ENCODE measurements at regions not wholly inside any gene's neighbourhood (a gene's known extent, or its start where the extent isn't known, plus 50 kb on each side); places are given as distances from the start of the nearest gene placed in this dataset.

GRCh38 chr5:128629157-128629556 is 91.1 kb upstream of the FBN2 start:
- Histone ChIP-seq H3K4me1 (ENCODE audit: control insufficient read depth, insufficient read depth, low read length) (peaks cover 9% of the 10 kb centered on the region), H3K18ac (ENCODE audit: low read depth, low read length) (peak overlapping the region; percentile 54; the same call in 1 of the 2 replicates), H4K8ac (ENCODE audit: low read depth in 2 of 2, low read length in 2 of 2) (no peak overlapping the region), H3K27ac (ENCODE audit: insufficient read depth, low read length) (no peak overlapping the region), H4K20me1 (ENCODE audit: insufficient read depth, low read length) (no peaks in the 10 kb centered on the region), H3K23ac (ENCODE audit: low read depth, low read length) (no peak overlapping the region), H3K36me3 (ENCODE audit: control insufficient read depth, insufficient read depth, low read length) (no peaks in the 10 kb centered on the region), H2BK5ac (ENCODE audit: low read depth, low read length, poor library complexity, severe bottlenecking) (no peak overlapping the region), H3K4me3 (ENCODE audit: insufficient read depth, low read depth, low read length) (no peak overlapping the region), H3K56ac (ENCODE audit: extremely low read depth, insufficient read depth, low read length) (no peak overlapping the region), H4K91ac (ENCODE audit: insufficient read depth, low read depth, low read length) (no peak overlapping the region), H3K79me1 (ENCODE audit: low read depth in 1 of 2, low read length in 2 of 2) (no peaks in the 10 kb centered on the region), H2BK15ac (ENCODE audit: low read depth, low read length) (0 out of 3 replicates have a peak overlapping the region, but pooled peaks have one; percentile 1), H4K5ac (ENCODE audit: low read depth, low read length) (no peak overlapping the region), H2BK120ac (ENCODE audit: low read depth, low read length) (peak overlapping the region; percentile 66), H2BK20ac (ENCODE audit: low read depth, low read length) (peak overlapping the region; percentile 21; the same call in 1 of the 2 replicates), H3K4ac (ENCODE audit: low read depth, low read length) (0 out of 2 replicates have a peak overlapping the region, but pooled peaks have one; percentile 46), H2AK5ac (ENCODE audit: low read depth, low read length) (no peak overlapping the region), H2AK9ac (replicated peaks; ENCODE audit: low read depth, low read length, poor library complexity) (no peak overlapping the region), H3K9me1 (ENCODE audit: insufficient read depth, low read length) (no peaks in the 10 kb centered on the region; the same call in 1 of the 2 replicates), H2AFZ (replicated peaks; ENCODE audit: low read length, poor library complexity) (no peak overlapping the region), H3K4me2 (ENCODE audit: low read depth, low read length) (no peak overlapping the region), H3K14ac (replicated peaks; ENCODE audit: low read depth, low read length) (no peak overlapping the region; the same call in 1 of the 2 replicates), H3K9me3 (ENCODE audit: control insufficient read depth, insufficient read depth, low read length) (no peaks in the 10 kb centered on the region), H3K27me3 (ENCODE audit: control insufficient read depth, insufficient read depth, low read length) (no peaks in the 10 kb centered on the region), H3K9ac (ENCODE audit: low read depth, low read length) (no peak overlapping the region)
- WGBS, 2 experiments (ENCODE audit: extremely low coverage in 2 of 2, insufficient read length in 1 of 2) = no CpG with 5 or more reads among the region's 3 CpGs
- ATAC-seq (ENCODE audit: low read depth) (0 out of 2 replicates have a peak, but pooled peaks have one; percentile 31), DNase-seq (no peak)
- no TSS peak for BruUV-seq (replicated peaks)
- in situ Hi-C loops (cut with MboI; ENCODE audit: low sequenced_read_pairs) (no loop called here), dilution Hi-C loops (cut with HindIII; ENCODE audit: low sequenced_read_pairs, unreplicated experiment) (no loop called here), intact Hi-C loops (cut with micrococcal nuclease) (no loop called here)
- CTCF ChIA-PET = no interaction called here
- TF ChIP-seq MAZ (IDR thresholded peaks at IDR 0.05; ENCODE audit: borderline replicate concordance, low read depth, low read length) = no peak
- no peak for TF ChIP-seq MXI1 (IDR thresholded peaks at IDR 0.05; ENCODE audit: borderline replicate concordance, low read depth, low read length)
- POLR2A ChIA-PET (ENCODE audit: unreplicated experiment) = no interaction called here
